ENCODE measurements at regions not wholly inside any gene's neighbourhood (a gene's known extent, or its start where the extent isn't known, plus 50 kb on each side); places are given as distances from the start of the nearest gene placed in this dataset.

- no peak for TF ChIP-seq CTCF (IDR thresholded peaks at IDR 0.05)
- no peak for ATAC-seq (ENCODE audit: low FRiP score)
- no peak for DNase-seq (ENCODE audit: low spot score)
Measured at GRCh38 chr20:10954908-10955580, 281.2 kb upstream of the JAG1 start.

- ATAC-seq (ENCODE audit: low FRiP score) = no peak
- no peak for DNase-seq (ENCODE audit: low spot score)
- no peak for TF ChIP-seq CTCF (IDR thresholded peaks at IDR 0.05)
Measured at GRCh38 chr20:10958279-10958678, 284.5 kb upstream of the JAG1 start.

- no peak for DNase-seq (ENCODE audit: low spot score)
- no peak for ATAC-seq (ENCODE audit: low FRiP score)
- no peak for TF ChIP-seq CTCF (IDR thresholded peaks at IDR 0.05)
Measured at GRCh38 chr20:10960416-10960815, 286.6 kb upstream of the JAG1 start.

GRCh38 chr20:10961651-10962288 is 288.0 kb upstream of the JAG1 start:
- DNase-seq (ENCODE audit: low spot score) (no peak), ATAC-seq (ENCODE audit: low FRiP score) (no peak)
- no peak for TF ChIP-seq CTCF (IDR thresholded peaks at IDR 0.05)

- ATAC-seq (ENCODE audit: low FRiP score) (no peak), DNase-seq (ENCODE audit: low spot score) (no peak)
- TF ChIP-seq CTCF (IDR thresholded peaks at IDR 0.05) = no peak
Measured at GRCh38 chr20:10962937-10963336, 289.1 kb upstream of the JAG1 start.

GRCh38 chr20:10963717-10964266 is 290.0 kb upstream of the JAG1 start:
- no peak for DNase-seq (ENCODE audit: low spot score)
- ATAC-seq (ENCODE audit: low FRiP score) = no peak

More at GRCh38 chr20:10963717-10964266, 290.0 kb upstream of the JAG1 start:
- no peak for TF ChIP-seq CTCF (IDR thresholded peaks at IDR 0.05)

Measured in omental fat pad (tissue), 3 donors.